Stimulated activated effector memory CD8-positive, alpha-beta T cell treated with anti-CD3 and anti-CD28 coated beads, Interleukin-12 subunit alpha, Interleukin-12 subunit beta, amount 100 ng/mL, for 72 hours (primary cell): ENCODE measurements at regions not wholly inside any gene's neighbourhood (a gene's known extent, or its start where the extent isn't known, plus 50 kb on each side); places are given as distances from the start of the nearest gene placed in this dataset.
A peak's percentile ranks its signal among the peaks of the same experiment; 100 is the strongest.

Source experiments
- ATAC-seq: fragments of 150-1000 bp; cut with Tn5 transposase; 2 replicates; pipeline ENCODE4 v1.10.0; 2021
- DNase-seq, 2 donors: peaks; one replicate each; pipeline ENCODE4 v3.0.0; 2021 to 2022; ENCODE audit warnings: low spot score in 2 of 2
- H3K27ac Mint-ChIP-seq: one replicate; pipeline ENCODE4 v1.8.0; 2022; ENCODE audit warnings: mild to moderate bottlenecking, mixed read lengths
- H3K36me3 Mint-ChIP-seq: one replicate; pipeline ENCODE4 v1.8.0; 2022; ENCODE audit warnings: mild to moderate bottlenecking, mixed read lengths
- H3K4me1 Mint-ChIP-seq: one replicate; pipeline ENCODE4 v1.8.0; 2022; ENCODE audit warnings: mixed read lengths
- H3K4me3 Mint-ChIP-seq: one replicate; pipeline ENCODE4 v1.8.0; 2022; ENCODE audit warnings: mild to moderate bottlenecking, mixed read lengths
- H3K9me3 Mint-ChIP-seq: one replicate; pipeline ENCODE4 v1.8.0; 2022; ENCODE audit warnings: mixed read lengths

- no peak overlapping the region for H3K27ac Mint-ChIP-seq
- H3K9me3 Mint-ChIP-seq = no peaks in the 10 kb centered on the region
- H3K36me3 Mint-ChIP-seq = no peaks in the 10 kb centered on the region
- H3K4me3 Mint-ChIP-seq = no peak overlapping the region
- H3K4me1 Mint-ChIP-seq = no peaks in the 10 kb centered on the region
- ATAC-seq = no peak
- DNase-seq = no peak
These were observed 105.5 kb downstream of the ARL6IP6 start for GRCh38 chr2:152823905-152824304.

GRCh38 chr2:152822676-152823075 lies 104.3 kb downstream of the ARL6IP6 start:
- Mint-ChIP-seq H3K4me1 (no peaks in the 10 kb centered on the region), H3K36me3 (no peaks in the 10 kb centered on the region), H3K27ac (no peak overlapping the region), H3K4me3 (no peak overlapping the region), H3K9me3 (no peaks in the 10 kb centered on the region)
- no peak for ATAC-seq
- no peak for DNase-seq

GRCh38 chr2:152820048-152820447 lies 101.6 kb downstream of the ARL6IP6 start:
- DNase-seq (no peak), ATAC-seq (no peak)
- H3K36me3 Mint-ChIP-seq = no peaks in the 10 kb centered on the region
- no peaks in the 10 kb centered on the region for H3K4me1 Mint-ChIP-seq
- H3K27ac Mint-ChIP-seq = no peak overlapping the region
- H3K9me3 Mint-ChIP-seq = no peaks in the 10 kb centered on the region
- H3K4me3 Mint-ChIP-seq = no peak overlapping the region

- Mint-ChIP-seq H3K36me3 (no peaks in the 10 kb centered on the region), H3K9me3 (peaks cover 10% of the 10 kb centered on the region), H3K4me1 (no peaks in the 10 kb centered on the region), H3K27ac (no peak overlapping the region), H3K4me3 (no peak overlapping the region)
- DNase-seq (no peak), ATAC-seq (peak; percentile 34)
These were observed 97.3 kb downstream of the ARL6IP6 start for GRCh38 chr2:152815634-152816257.

- no peaks in the 10 kb centered on the region for H3K36me3 Mint-ChIP-seq
- H3K27ac Mint-ChIP-seq = no peak overlapping the region
- peaks cover 10% of the 10 kb centered on the region for H3K9me3 Mint-ChIP-seq
- no peaks in the 10 kb centered on the region for H3K4me1 Mint-ChIP-seq
- ATAC-seq (no peak), DNase-seq (no peak)
- no peak overlapping the region for H3K4me3 Mint-ChIP-seq
These were observed 96.1 kb downstream of the ARL6IP6 start for GRCh38 chr2:152814475-152815030.

- ATAC-seq (no peak), DNase-seq (no peak)
- Mint-ChIP-seq H3K9me3 (peaks cover 10% of the 10 kb centered on the region), H3K36me3 (no peaks in the 10 kb centered on the region), H3K4me1 (no peaks in the 10 kb centered on the region), H3K27ac (no peak overlapping the region), H3K4me3 (no peak overlapping the region)
These were observed 94.9 kb downstream of the ARL6IP6 start for GRCh38 chr2:152813351-152813750.
